ENCODE measurements at regions not wholly inside any gene's neighbourhood (a gene's known extent, or its start where the extent isn't known, plus 50 kb on each side); places are given as distances from the start of the nearest gene placed in this dataset.
"Not testable (repeated sequence)": the region's sequence is repeated elsewhere in the genome, so short reads cannot be mapped to it uniquely, and the experiment has no call there.

- Mint-ChIP-seq H3K36me3 (no peaks in the 10 kb centered on the region), H3K4me3 (no peak overlapping the region), H3K27ac (no peak overlapping the region), H3K9me3 (peaks cover 0 to 2% (median 0%) of the 10 kb centered on the region in 7 donors), H3K4me1 (no peaks in the 10 kb centered on the region), H3K27me3 (peaks cover 4% of the 10 kb centered on the region)
- no peak for DNase-seq
- no peaks in the 10 kb centered on the region for H3K27me3 ChIP-seq (ENCODE audit: control insufficient read depth, insufficient read depth, low read length)
- H3K9me3 ChIP-seq (ENCODE audit: control insufficient read depth in 2 of 2, low read length in 2 of 2): no peaks in the 10 kb centered on the region
- H3K4me1 ChIP-seq (ENCODE audit: control insufficient read depth, insufficient read depth, low read length, poor library complexity, severe bottlenecking): no peaks in the 10 kb centered on the region
- H3K36me3 ChIP-seq (ENCODE audit: control insufficient read depth, insufficient read depth, low read length): no peaks in the 10 kb centered on the region
- ATAC-seq (ENCODE audit: low read depth in 2 of 2): no peak
- H3K4me3 ChIP-seq (ENCODE audit: low read depth, low read length): no peak overlapping the region
- H3K27ac ChIP-seq (ENCODE audit: insufficient read depth, low read length, poor library complexity, severe bottlenecking): no peak overlapping the region
Observed at GRCh38 chr14:30456296-30456695, 102.7 kb upstream of the G2E3 start.

GRCh38 chr14:30462358-30462757 lies 96.6 kb upstream of the G2E3 start:
- H3K27me3 Mint-ChIP-seq: peaks cover 7% of the 10 kb centered on the region
- DNase-seq (no peak), ATAC-seq (ENCODE audit: low read depth in 2 of 2) (no peak)
- peaks cover 0 to 5% (median 2%) of the 10 kb centered on the region in 7 donors for H3K9me3 Mint-ChIP-seq
- Histone ChIP-seq H3K9me3 (ENCODE audit: control insufficient read depth in 2 of 2, low read length in 2 of 2) (no peaks in the 10 kb centered on the region), H3K4me3 (ENCODE audit: low read depth, low read length) (no peak overlapping the region), H3K36me3 (ENCODE audit: control insufficient read depth, insufficient read depth, low read length) (no peaks in the 10 kb centered on the region), H3K27me3 (ENCODE audit: control insufficient read depth, insufficient read depth, low read length) (no peaks in the 10 kb centered on the region), H3K27ac (ENCODE audit: insufficient read depth, low read length, poor library complexity, severe bottlenecking) (no peak overlapping the region), H3K4me1 (ENCODE audit: control insufficient read depth, insufficient read depth, low read length, poor library complexity, severe bottlenecking) (no peaks in the 10 kb centered on the region)
- H3K4me3 Mint-ChIP-seq: no peak overlapping the region
- no peaks in the 10 kb centered on the region for H3K36me3 Mint-ChIP-seq
- no peak overlapping the region for H3K27ac Mint-ChIP-seq
- H3K4me1 Mint-ChIP-seq: no peaks in the 10 kb centered on the region

- Histone ChIP-seq H3K4me3 (ENCODE audit: low read depth, low read length) (no peak overlapping the region), H3K27ac (ENCODE audit: insufficient read depth, low read length, poor library complexity, severe bottlenecking) (no peak overlapping the region), H3K4me1 (ENCODE audit: control insufficient read depth, insufficient read depth, low read length, poor library complexity, severe bottlenecking) (no peaks in the 10 kb centered on the region), H3K27me3 (ENCODE audit: control insufficient read depth, insufficient read depth, low read length) (no peaks in the 10 kb centered on the region), H3K36me3 (ENCODE audit: control insufficient read depth, insufficient read depth, low read length) (no peaks in the 10 kb centered on the region), H3K9me3 (ENCODE audit: control insufficient read depth in 2 of 2, low read length in 2 of 2) (no peaks in the 10 kb centered on the region)
- H3K27ac Mint-ChIP-seq: no peak overlapping the region
- no peak for ATAC-seq (ENCODE audit: low read depth in 2 of 2)
- H3K9me3 Mint-ChIP-seq: peaks cover 0 to 7% (median under 1%) of the 10 kb centered on the region in 7 donors
- DNase-seq: no peak
- no peak overlapping the region for H3K4me3 Mint-ChIP-seq
- H3K36me3 Mint-ChIP-seq: no peaks in the 10 kb centered on the region
- no peaks in the 10 kb centered on the region for H3K4me1 Mint-ChIP-seq
- peaks cover 4% of the 10 kb centered on the region for H3K27me3 Mint-ChIP-seq
Observed at GRCh38 chr14:30464481-30464880, 94.5 kb upstream of the G2E3 start.

GRCh38 chr14:30468354-30468753 lies 90.6 kb upstream of the G2E3 start:
- Mint-ChIP-seq H3K4me3 (no peak overlapping the region), H3K36me3 (no peaks in the 10 kb centered on the region), H3K4me1 (no peaks in the 10 kb centered on the region), H3K27me3 (peaks cover 12% of the 10 kb centered on the region), H3K9me3 (peaks cover 0 to 7% (median 4%) of the 10 kb centered on the region in 7 donors), H3K27ac (no peak overlapping the region)
- Histone ChIP-seq H3K9me3 (ENCODE audit: control insufficient read depth in 2 of 2, low read length in 2 of 2) (no peaks in the 10 kb centered on the region), H3K36me3 (ENCODE audit: control insufficient read depth, insufficient read depth, low read length) (no peaks in the 10 kb centered on the region), H3K27ac (ENCODE audit: insufficient read depth, low read length, poor library complexity, severe bottlenecking) (no peak overlapping the region), H3K27me3 (ENCODE audit: control insufficient read depth, insufficient read depth, low read length) (peaks cover 2% of the 10 kb centered on the region), H3K4me3 (ENCODE audit: low read depth, low read length) (no peak overlapping the region), H3K4me1 (ENCODE audit: control insufficient read depth, insufficient read depth, low read length, poor library complexity, severe bottlenecking) (no peaks in the 10 kb centered on the region)
- ATAC-seq (ENCODE audit: low read depth in 2 of 2) (no peak), DNase-seq (no peak)

- Histone ChIP-seq H3K4me3 (ENCODE audit: low read depth, low read length) (no peak overlapping the region), H3K27me3 (ENCODE audit: control insufficient read depth, insufficient read depth, low read length) (peaks cover 2% of the 10 kb centered on the region), H3K9me3 (ENCODE audit: control insufficient read depth in 2 of 2, low read length in 2 of 2) (no peaks in the 10 kb centered on the region), H3K27ac (ENCODE audit: insufficient read depth, low read length, poor library complexity, severe bottlenecking) (no peak overlapping the region), H3K36me3 (ENCODE audit: control insufficient read depth, insufficient read depth, low read length) (no peaks in the 10 kb centered on the region), H3K4me1 (ENCODE audit: control insufficient read depth, insufficient read depth, low read length, poor library complexity, severe bottlenecking) (no peaks in the 10 kb centered on the region)
- H3K9me3 Mint-ChIP-seq: peaks cover 0 to 4% (median 0%) of the 10 kb centered on the region in 7 donors
- peaks cover 8% of the 10 kb centered on the region for H3K27me3 Mint-ChIP-seq
- DNase-seq (no peak), ATAC-seq (ENCODE audit: low read depth in 2 of 2) (no peak)
- no peak overlapping the region for H3K4me3 Mint-ChIP-seq
- no peak overlapping the region for H3K27ac Mint-ChIP-seq
- H3K36me3 Mint-ChIP-seq: no peaks in the 10 kb centered on the region
- no peaks in the 10 kb centered on the region for H3K4me1 Mint-ChIP-seq
Observed at GRCh38 chr14:30471980-30472379, 87.0 kb upstream of the G2E3 start.

GRCh38 chr14:30473846-30474696 lies 84.9 kb upstream of the G2E3 start:
- H3K27me3 ChIP-seq (ENCODE audit: control insufficient read depth, insufficient read depth, low read length); H3K27ac ChIP-seq (ENCODE audit: insufficient read depth, low read length, poor library complexity, severe bottlenecking); H3K36me3 Mint-ChIP-seq; H3K9me3 Mint-ChIP-seq; H3K27me3 Mint-ChIP-seq; H3K4me1 Mint-ChIP-seq; H3K4me3 ChIP-seq (ENCODE audit: low read depth, low read length); H3K9me3 ChIP-seq (ENCODE audit: control insufficient read depth in 2 of 2, low read length in 2 of 2); H3K36me3 ChIP-seq (ENCODE audit: control insufficient read depth, insufficient read depth, low read length); H3K4me3 Mint-ChIP-seq; DNase-seq; ATAC-seq (ENCODE audit: low read depth in 2 of 2); H3K4me1 ChIP-seq (ENCODE audit: control insufficient read depth, insufficient read depth, low read length, poor library complexity, severe bottlenecking); H3K27ac Mint-ChIP-seq: not testable (repeated sequence)

GRCh38 chr14:30482276-30482675 lies 76.7 kb upstream of the G2E3 start:
- no peak overlapping the region for H3K4me3 Mint-ChIP-seq
- no peaks in the 10 kb centered on the region for H3K9me3 ChIP-seq (ENCODE audit: control insufficient read depth in 2 of 2, low read length in 2 of 2)
- no peaks in the 10 kb centered on the region for H3K27me3 ChIP-seq (ENCODE audit: control insufficient read depth, insufficient read depth, low read length)
- H3K9me3 Mint-ChIP-seq: peaks cover 0 to 1% (median 0%) of the 10 kb centered on the region in 7 donors
- no peak overlapping the region for H3K4me3 ChIP-seq (ENCODE audit: low read depth, low read length)
- H3K4me1 Mint-ChIP-seq: no peaks in the 10 kb centered on the region
- H3K36me3 ChIP-seq (ENCODE audit: control insufficient read depth, insufficient read depth, low read length): no peaks in the 10 kb centered on the region
- H3K27me3 Mint-ChIP-seq: no peaks in the 10 kb centered on the region
- ATAC-seq (ENCODE audit: low read depth in 2 of 2) (no peak), DNase-seq (no peak)
- H3K4me1 ChIP-seq (ENCODE audit: control insufficient read depth, insufficient read depth, low read length, poor library complexity, severe bottlenecking): no peaks in the 10 kb centered on the region
- H3K27ac ChIP-seq (ENCODE audit: insufficient read depth, low read length, poor library complexity, severe bottlenecking): no peak overlapping the region
- H3K36me3 Mint-ChIP-seq: no peaks in the 10 kb centered on the region
- no peak overlapping the region for H3K27ac Mint-ChIP-seq

- no peak overlapping the region for H3K27ac Mint-ChIP-seq
- Histone ChIP-seq H3K4me1 (ENCODE audit: control insufficient read depth, insufficient read depth, low read length, poor library complexity, severe bottlenecking) (no peaks in the 10 kb centered on the region), H3K27ac (ENCODE audit: insufficient read depth, low read length, poor library complexity, severe bottlenecking) (no peak overlapping the region), H3K9me3 (ENCODE audit: control insufficient read depth in 2 of 2, low read length in 2 of 2) (peaks cover 0 to 2% of the 10 kb centered on the region in 2 experiments), H3K36me3 (ENCODE audit: control insufficient read depth, insufficient read depth, low read length) (no peaks in the 10 kb centered on the region), H3K4me3 (ENCODE audit: low read depth, low read length) (no peak overlapping the region), H3K27me3 (ENCODE audit: control insufficient read depth, insufficient read depth, low read length) (no peaks in the 10 kb centered on the region)
- H3K36me3 Mint-ChIP-seq: no peaks in the 10 kb centered on the region
- no peak for ATAC-seq (ENCODE audit: low read depth in 2 of 2)
- no peak for DNase-seq
- no peak overlapping the region for H3K4me3 Mint-ChIP-seq
- H3K9me3 Mint-ChIP-seq: peaks cover 0 to 2% (median 0%) of the 10 kb centered on the region in 7 donors
- H3K4me1 Mint-ChIP-seq: no peaks in the 10 kb centered on the region
- peaks cover 6% of the 10 kb centered on the region for H3K27me3 Mint-ChIP-seq
Observed at GRCh38 chr14:30484201-30484600, 74.8 kb upstream of the G2E3 start.
